Natural killer cell (primary cell): ENCODE measurements at regions not wholly inside any gene's neighbourhood (a gene's known extent, or its start where the extent isn't known, plus 50 kb on each side); places are given as distances from the start of the nearest gene placed in this dataset.

Experiments
- ATAC-seq, 3 donors: fragments of 150-1000 bp in 2 of 3; fragments of 200-7000 bp in 1 of 3; cut with Tn5 transposase; 1 replicate in 1 of 3; 2 replicates in 2 of 3; pipeline ENCODE4 v1.10.0; 2021; ENCODE audit warnings: mild to moderate bottlenecking in 2 of 3, moderate library complexity in 2 of 3
- DNase-seq, 2 donors: peaks; one replicate each; pipeline versions ENCODE4 v3.0.0 to v3.0.0-alpha.2; 2013 to 2021; ENCODE audit warnings: mixed read lengths in 1 of 2
- H3K27ac ChIP-seq: one replicate; pipeline ENCODE4 v1.5.1; 2013; ENCODE audit warnings: mild to moderate bottlenecking, low read length
- H3K27me3 ChIP-seq: one replicate; pipeline ENCODE4 v1.6.1; 2013; ENCODE audit warnings: low read length; ENCODE audit not compliant: control insufficient read depth, insufficient read depth
- H3K36me3 ChIP-seq: one replicate; pipeline ENCODE4 v1.6.1; 2013; ENCODE audit warnings: low read length; ENCODE audit not compliant: control insufficient read depth, insufficient read depth
- H3K4me1 ChIP-seq: one replicate; pipeline ENCODE4 v1.6.1; 2013; ENCODE audit warnings: low read length; ENCODE audit not compliant: control insufficient read depth, insufficient read depth
- H3K4me3 ChIP-seq: one replicate; pipeline ENCODE4 v1.5.1; 2013; ENCODE audit warnings: low read length
- H3K9me3 ChIP-seq: one replicate; pipeline ENCODE4 v1.6.1; 2013; ENCODE audit warnings: low read length; ENCODE audit not compliant: control insufficient read depth, insufficient read depth
- H3K27ac Mint-ChIP-seq, 2 donors: one replicate each; pipeline ENCODE4 v1.8.0; 2022; ENCODE audit warnings: mild to moderate bottlenecking in 2 of 2, mixed read lengths in 2 of 2, moderate library complexity in 1 of 2
- H3K27me3 Mint-ChIP-seq, 2 donors: one replicate each; pipeline ENCODE4 v1.8.0; 2022; ENCODE audit warnings: low read depth in 2 of 2, mixed read lengths in 2 of 2
- H3K36me3 Mint-ChIP-seq: one replicate; pipeline ENCODE4 v1.8.0; 2022; ENCODE audit warnings: mixed read lengths
- H3K4me1 Mint-ChIP-seq, 2 donors: one replicate each; pipeline ENCODE4 v1.8.0; 2022; ENCODE audit warnings: mixed read lengths in 2 of 2
- H3K4me3 Mint-ChIP-seq: one replicate; pipeline ENCODE4 v1.8.0; 2022; ENCODE audit warnings: mild to moderate bottlenecking, moderate library complexity, mixed read lengths
- H3K9me3 Mint-ChIP-seq, 2 donors: one replicate each; pipeline ENCODE4 v1.8.0; 2022; ENCODE audit warnings: mixed read lengths in 2 of 2
- WGBS: methylation state at CpG from one replicate; pipeline ENCODE4 v1.1.7; 2013; ENCODE audit warnings: missing lambda C conversion rate; ENCODE audit not compliant: insufficient coverage; 5-methylcytosine and 5-hydroxymethylcytosine counted together
- intact Hi-C: fragments of 100-400 bp; cut with micrococcal nuclease; formaldehyde crosslinking; loops from one replicate; pipeline ENCODE4 v1.14.2; 2022
- TF ChIP-seq, protein P1 (sequence below): fragments of 200-600 bp; IDR thresholded peaks from one replicate; pipeline ENCODE4 v1.8.0; 2022; ENCODE audit warnings: antibody characterized with exemption

DNA sequence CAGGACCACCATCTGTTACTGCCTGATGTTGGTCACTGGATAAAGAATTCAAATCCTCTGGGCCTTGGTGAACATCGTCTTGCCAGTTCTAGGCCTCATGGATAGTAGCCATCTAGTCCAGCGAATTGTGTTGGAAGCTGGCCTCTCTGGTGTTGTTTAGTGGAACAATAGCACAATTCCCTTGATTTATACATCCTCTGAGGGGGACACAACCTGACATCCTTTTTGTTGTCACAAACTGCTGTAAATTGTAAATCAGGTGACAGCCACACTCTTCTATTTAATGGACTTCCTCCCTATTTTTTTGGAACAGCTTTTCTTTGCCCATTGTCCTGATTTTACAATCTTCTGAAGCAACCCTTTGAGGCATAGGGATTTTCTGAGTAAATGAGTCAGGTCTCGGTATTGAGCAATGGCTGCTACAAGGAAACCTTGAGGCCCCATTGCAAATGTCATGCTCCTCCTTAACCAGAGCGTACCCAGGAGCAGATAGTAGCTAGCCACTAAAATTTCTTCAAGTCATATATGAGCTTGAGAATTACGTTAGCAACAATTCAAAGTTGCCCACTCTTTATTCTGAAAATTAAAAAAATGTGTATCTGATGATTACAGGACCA, 263.3 kb downstream of the COG6 start:
- TF ChIP-seq, protein P1, sequence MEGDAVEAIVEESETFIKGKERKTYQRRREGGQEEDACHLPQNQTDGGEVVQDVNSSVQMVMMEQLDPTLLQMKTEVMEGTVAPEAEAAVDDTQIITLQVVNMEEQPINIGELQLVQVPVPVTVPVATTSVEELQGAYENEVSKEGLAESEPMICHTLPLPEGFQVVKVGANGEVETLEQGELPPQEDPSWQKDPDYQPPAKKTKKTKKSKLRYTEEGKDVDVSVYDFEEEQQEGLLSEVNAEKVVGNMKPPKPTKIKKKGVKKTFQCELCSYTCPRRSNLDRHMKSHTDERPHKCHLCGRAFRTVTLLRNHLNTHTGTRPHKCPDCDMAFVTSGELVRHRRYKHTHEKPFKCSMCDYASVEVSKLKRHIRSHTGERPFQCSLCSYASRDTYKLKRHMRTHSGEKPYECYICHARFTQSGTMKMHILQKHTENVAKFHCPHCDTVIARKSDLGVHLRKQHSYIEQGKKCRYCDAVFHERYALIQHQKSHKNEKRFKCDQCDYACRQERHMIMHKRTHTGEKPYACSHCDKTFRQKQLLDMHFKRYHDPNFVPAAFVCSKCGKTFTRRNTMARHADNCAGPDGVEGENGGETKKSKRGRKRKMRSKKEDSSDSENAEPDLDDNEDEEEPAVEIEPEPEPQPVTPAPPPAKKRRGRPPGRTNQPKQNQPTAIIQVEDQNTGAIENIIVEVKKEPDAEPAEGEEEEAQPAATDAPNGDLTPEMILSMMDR, result no peak
- intact Hi-C loops, result no loop called here

DNA sequence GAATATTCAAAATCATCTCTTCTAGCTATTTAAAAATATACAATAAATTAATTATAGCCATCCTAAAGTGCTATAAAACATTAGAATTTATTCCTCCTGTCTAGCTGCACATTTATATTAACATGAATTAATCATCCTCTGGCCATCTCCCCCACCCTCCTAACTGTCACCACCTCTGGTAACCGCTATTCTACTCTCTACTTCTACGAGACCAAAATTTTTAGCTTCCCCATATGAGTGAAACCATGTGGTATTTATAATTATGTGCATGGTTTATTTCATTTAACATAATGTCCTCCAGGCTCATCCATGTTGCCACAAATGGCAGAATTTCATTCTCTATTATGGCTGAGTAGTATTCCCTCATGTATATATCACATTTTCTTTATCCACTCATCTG, 265.2 kb downstream of the COG6 start:
- no peaks in the 10 kb centered on the region for H3K4me1 Mint-ChIP-seq
- no peak overlapping the region for H3K4me3 Mint-ChIP-seq
- H3K27me3 Mint-ChIP-seq, result peaks cover 10 to 28% of the 10 kb centered on the region in 2 donors
- no peak for DNase-seq
- H3K27ac Mint-ChIP-seq, result no peak overlapping the region
- Histone ChIP-seq H3K4me1 (no peaks in the 10 kb centered on the region), H3K9me3 (peaks cover under 1% of the 10 kb centered on the region), H3K27ac (no peak overlapping the region), H3K27me3 (peaks cover under 1% of the 10 kb centered on the region), H3K36me3 (no peaks in the 10 kb centered on the region), H3K4me3 (no peak overlapping the region)
- TF ChIP-seq, protein P1, result no peak
- H3K36me3 Mint-ChIP-seq, result no peaks in the 10 kb centered on the region
- WGBS, result 83% methylated on average over 1 of the region's 2 CpGs
- no peak for ATAC-seq
- peaks cover 2 to 8% of the 10 kb centered on the region in 2 donors for H3K9me3 Mint-ChIP-seq
- intact Hi-C loops, result no loop called here

More for the DNA sequence above, 263.3 kb downstream of the COG6 start:
- Mint-ChIP-seq H3K4me3 (no peak overlapping the region), H3K27ac (no peak overlapping the region), H3K4me1 (no peaks in the 10 kb centered on the region), H3K9me3 (peaks cover 0 to 5% of the 10 kb centered on the region in 2 donors), H3K36me3 (no peaks in the 10 kb centered on the region), H3K27me3 (peaks cover 11 to 33% of the 10 kb centered on the region in 2 donors)
- ATAC-seq (no peak), DNase-seq (no peak)
- Histone ChIP-seq H3K4me1 (no peaks in the 10 kb centered on the region), H3K27ac (no peak overlapping the region), H3K36me3 (no peaks in the 10 kb centered on the region), H3K9me3 (no peaks in the 10 kb centered on the region), H3K27me3 (no peaks in the 10 kb centered on the region), H3K4me3 (no peak overlapping the region)
- 97% methylated on average over 4 of the region's 5 CpGs for WGBS

DNA sequence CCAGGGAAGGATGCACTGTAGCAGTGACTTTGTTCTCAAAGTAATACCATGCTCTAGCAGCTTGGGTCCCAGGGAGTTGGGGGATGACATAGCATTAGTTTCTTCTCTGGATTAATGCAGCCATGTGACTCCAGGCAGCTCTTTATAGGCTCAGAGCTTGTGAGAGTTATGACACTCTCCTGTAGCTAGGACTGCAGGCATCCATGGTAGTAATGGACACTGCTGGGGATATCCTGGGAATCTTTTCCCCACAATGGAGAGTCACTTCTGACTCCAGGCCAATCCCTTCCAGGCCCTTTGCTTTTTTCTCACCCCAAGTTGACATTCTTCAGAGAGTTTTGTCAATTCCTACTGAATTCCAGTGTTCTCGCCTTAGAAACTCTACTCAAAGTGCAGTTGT, 270.9 kb downstream of the COG6 start:
- Histone ChIP-seq H3K27ac (no peak overlapping the region), H3K4me1 (no peaks in the 10 kb centered on the region), H3K4me3 (no peak overlapping the region), H3K36me3 (no peaks in the 10 kb centered on the region), H3K9me3 (peaks cover 6% of the 10 kb centered on the region), H3K27me3 (peaks cover 3% of the 10 kb centered on the region)
- Mint-ChIP-seq H3K9me3 (peaks cover 2 to 8% of the 10 kb centered on the region in 2 donors), H3K4me1 (no peaks in the 10 kb centered on the region), H3K27me3 (peaks cover 13 to 28% of the 10 kb centered on the region in 2 donors), H3K36me3 (no peaks in the 10 kb centered on the region), H3K27ac (no peak overlapping the region), H3K4me3 (no peak overlapping the region)
- intact Hi-C loops, result no loop called here
- WGBS, result 89% methylated on average over 1 of the region's 1 CpG
- TF ChIP-seq, protein P1, result no peak
- ATAC-seq (no peak), DNase-seq (no peak)

DNA sequence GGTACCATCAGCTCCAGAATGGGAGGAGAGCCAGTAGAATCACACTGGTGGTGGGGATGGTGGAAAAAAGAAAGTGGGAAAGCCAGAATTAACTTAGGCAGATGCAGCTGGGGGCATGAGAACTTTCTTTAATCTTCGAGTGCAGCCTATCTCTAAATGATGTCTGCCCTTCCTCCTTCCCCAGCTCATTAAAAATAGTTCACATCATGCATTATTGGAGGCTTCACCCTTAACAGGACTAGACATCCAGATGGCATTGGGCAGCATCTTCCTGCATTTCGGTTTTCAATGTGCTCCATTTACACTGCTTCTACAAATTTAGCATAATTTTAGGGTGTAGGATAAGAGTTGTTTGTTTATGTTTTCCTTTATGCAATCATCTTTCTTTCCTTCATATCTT, 272.8 kb downstream of the COG6 start:
- ATAC-seq (no peak), DNase-seq (no peak)
- no peaks in the 10 kb centered on the region for H3K4me1 ChIP-seq
- intact Hi-C loops, result no loop called here
- no peak overlapping the region for H3K4me3 Mint-ChIP-seq
- peaks cover 6% of the 10 kb centered on the region for H3K9me3 ChIP-seq
- H3K27me3 ChIP-seq, result peaks cover 3% of the 10 kb centered on the region
- TF ChIP-seq, protein P1, result no peak
- H3K9me3 Mint-ChIP-seq, result peaks cover 2 to 3% of the 10 kb centered on the region in 2 donors
- no peak overlapping the region for H3K27ac ChIP-seq
- no peaks in the 10 kb centered on the region for H3K36me3 ChIP-seq
- peaks cover 13 to 15% of the 10 kb centered on the region in 2 donors for H3K27me3 Mint-ChIP-seq
- no peak overlapping the region for H3K27ac Mint-ChIP-seq
- no peak overlapping the region for H3K4me3 ChIP-seq
- H3K36me3 Mint-ChIP-seq, result no peaks in the 10 kb centered on the region
- WGBS, result 82% methylated on average over 1 of the region's 2 CpGs
- no peaks in the 10 kb centered on the region for H3K4me1 Mint-ChIP-seq
